ENCODE measurements at regions not wholly inside any gene's neighbourhood (a gene's known extent, or its start where the extent isn't known, plus 50 kb on each side); places are given as distances from the start of the nearest gene placed in this dataset.

- DNase-seq = no peak
Observed at GRCh38 chr2:217291259-217291658, 431.4 kb upstream of the TNP1 start.

GRCh38 chr2:217290467-217290866 is 430.6 kb upstream of the TNP1 start:
- DNase-seq = no peak

GRCh38 chr2:217289907-217290280 is 430.0 kb upstream of the TNP1 start:
- no peak for DNase-seq

- DNase-seq = no peak
Observed at GRCh38 chr2:217289177-217289906, 429.5 kb upstream of the TNP1 start.

GRCh38 chr2:217288472-217289063 is 428.7 kb upstream of the TNP1 start:
- DNase-seq = no peak

GRCh38 chr2:217286833-217287232 is 427.0 kb upstream of the TNP1 start:
- no peak for DNase-seq

GRCh38 chr2:217285926-217286325 is 426.1 kb upstream of the TNP1 start:
- DNase-seq = no peak

- DNase-seq = no peak
Observed at GRCh38 chr2:217283460-217283859, 423.6 kb upstream of the TNP1 start.

GRCh38 chr2:217282531-217282930 is 422.7 kb upstream of the TNP1 start:
- DNase-seq = no peak

- no peak for DNase-seq
Observed at GRCh38 chr2:217279556-217279955, 419.7 kb upstream of the TNP1 start.

- no peak for DNase-seq
Observed at GRCh38 chr2:217279140-217279539, 419.3 kb upstream of the TNP1 start.

- DNase-seq = no peak
Observed at GRCh38 chr2:217277646-217278398, 418.0 kb upstream of the TNP1 start.

- no peak for DNase-seq
Observed at GRCh38 chr2:217276433-217276832, 416.6 kb upstream of the TNP1 start.

- DNase-seq = no peak
Observed at GRCh38 chr2:217275091-217275490, 415.2 kb upstream of the TNP1 start.

- no peak for DNase-seq
Observed at GRCh38 chr2:217274578-217274977, 414.7 kb upstream of the TNP1 start.

GRCh38 chr2:217273851-217274250 is 414.0 kb upstream of the TNP1 start:
- DNase-seq = no peak

GRCh38 chr2:217273162-217273561 is 413.3 kb upstream of the TNP1 start:
- no peak for DNase-seq

GRCh38 chr2:217271813-217272212 is 411.9 kb upstream of the TNP1 start:
- no peak for DNase-seq

GRCh38 chr2:217270485-217271121 is 410.7 kb upstream of the TNP1 start:
- DNase-seq = no peak

- no peak for DNase-seq
Observed at GRCh38 chr2:217269701-217270484, 410.0 kb upstream of the TNP1 start.

GRCh38 chr2:217268978-217269377 is 409.1 kb upstream of the TNP1 start:
- no peak for DNase-seq

- DNase-seq = no peak
Observed at GRCh38 chr2:217267758-217268157, 407.9 kb upstream of the TNP1 start.

GRCh38 chr2:217263756-217264155 is 403.9 kb upstream of the TNP1 start:
- no peak for DNase-seq
